ENCODE measurements at regions not wholly inside any gene's neighbourhood (a gene's known extent, or its start where the extent isn't known, plus 50 kb on each side); places are given as distances from the start of the nearest gene placed in this dataset.

GRCh38 chr13:38539632-38540031 lies 147.2 kb upstream of the FREM2 start:
- ChIA-PET CTCF (no interaction called here), POLR2A (no interaction called here)

GRCh38 chr13:38542601-38543000 lies 144.3 kb upstream of the FREM2 start:
- DNase-seq (ENCODE audit: low read depth): no peak
- TF ChIP-seq CTCF (IDR thresholded peaks at IDR 0.05; ENCODE audit: insufficient read depth, low read depth, low read length): no peak
- CTCF ChIA-PET: interaction anchor here (1.0 kb wide), 1 partner anchor 39 kb away, joined by 3 read pairs; no protein-coding TSS in a partner anchor
- Histone ChIP-seq H3K36me3 (ENCODE audit: control insufficient read depth, insufficient read depth, low read length) (no peaks in the 10 kb centered on the region), H3K27me3 (ENCODE audit: control insufficient read depth, insufficient read depth, low read length) (no peaks in the 10 kb centered on the region), H3K4me3 (ENCODE audit: low read depth, low read length) (no peak overlapping the region)
- POLR2A ChIA-PET: no interaction called here

More at GRCh38 chr13:38539632-38540031, 147.2 kb upstream of the FREM2 start:
- Histone ChIP-seq H3K4me3 (ENCODE audit: low read depth, low read length) (no peak overlapping the region), H3K27me3 (ENCODE audit: control insufficient read depth, insufficient read depth, low read length) (no peaks in the 10 kb centered on the region; the same call in 1 of the 2 replicates), H3K36me3 (ENCODE audit: control insufficient read depth, insufficient read depth, low read length) (no peaks in the 10 kb centered on the region)
- DNase-seq (ENCODE audit: low read depth): no peak
- no peak for TF ChIP-seq CTCF (IDR thresholded peaks at IDR 0.05; ENCODE audit: insufficient read depth, low read depth, low read length)

- Histone ChIP-seq H3K36me3 (ENCODE audit: control insufficient read depth, insufficient read depth, low read length) (no peaks in the 10 kb centered on the region), H3K27me3 (ENCODE audit: control insufficient read depth, insufficient read depth, low read length) (no peaks in the 10 kb centered on the region), H3K4me3 (ENCODE audit: low read depth, low read length) (no peak overlapping the region)
- DNase-seq (ENCODE audit: low read depth): no peak
- CTCF ChIA-PET: no interaction called here
- TF ChIP-seq CTCF (IDR thresholded peaks at IDR 0.05; ENCODE audit: insufficient read depth, low read depth, low read length): no peak
- POLR2A ChIA-PET: no interaction called here
Measured at GRCh38 chr13:38543561-38543960, 143.3 kb upstream of the FREM2 start.

- DNase-seq (ENCODE audit: low read depth): no peak
- Histone ChIP-seq H3K36me3 (ENCODE audit: control insufficient read depth, insufficient read depth, low read length) (no peaks in the 10 kb centered on the region), H3K27me3 (ENCODE audit: control insufficient read depth, insufficient read depth, low read length) (no peaks in the 10 kb centered on the region; the same call in 1 of the 2 replicates), H3K4me3 (ENCODE audit: low read depth, low read length) (no peak overlapping the region)
- ChIA-PET POLR2A (no interaction called here), CTCF (interaction anchor here (1.0 kb wide), 1 partner anchor 18 kb away, joined by 3 read pairs; no protein-coding TSS in a partner anchor)
- no peak for TF ChIP-seq CTCF (IDR thresholded peaks at IDR 0.05; ENCODE audit: insufficient read depth, low read depth, low read length)
Measured at GRCh38 chr13:38563739-38564138, 123.1 kb upstream of the FREM2 start.

- DNase-seq (ENCODE audit: low read depth): no peak
- ChIA-PET POLR2A (no interaction called here), CTCF (interaction anchor here (1.0 kb wide), 1 partner anchor 18 kb away, joined by 3 read pairs; no protein-coding TSS in a partner anchor)
- no peaks in the 10 kb centered on the region; the same call in 1 of the 2 replicates for H3K27me3 ChIP-seq (ENCODE audit: control insufficient read depth, insufficient read depth, low read length)
- H3K4me3 ChIP-seq (ENCODE audit: low read depth, low read length): no peak overlapping the region
- no peak for TF ChIP-seq CTCF (IDR thresholded peaks at IDR 0.05; ENCODE audit: insufficient read depth, low read depth, low read length)
- no peaks in the 10 kb centered on the region for H3K36me3 ChIP-seq (ENCODE audit: control insufficient read depth, insufficient read depth, low read length)
Measured at GRCh38 chr13:38564256-38565150, 122.4 kb upstream of the FREM2 start.

Measured in BJ (cell line).